ENCODE measurements at regions not wholly inside any gene's neighbourhood (a gene's known extent, or its start where the extent isn't known, plus 50 kb on each side); places are given as distances from the start of the nearest gene placed in this dataset.

DNA sequence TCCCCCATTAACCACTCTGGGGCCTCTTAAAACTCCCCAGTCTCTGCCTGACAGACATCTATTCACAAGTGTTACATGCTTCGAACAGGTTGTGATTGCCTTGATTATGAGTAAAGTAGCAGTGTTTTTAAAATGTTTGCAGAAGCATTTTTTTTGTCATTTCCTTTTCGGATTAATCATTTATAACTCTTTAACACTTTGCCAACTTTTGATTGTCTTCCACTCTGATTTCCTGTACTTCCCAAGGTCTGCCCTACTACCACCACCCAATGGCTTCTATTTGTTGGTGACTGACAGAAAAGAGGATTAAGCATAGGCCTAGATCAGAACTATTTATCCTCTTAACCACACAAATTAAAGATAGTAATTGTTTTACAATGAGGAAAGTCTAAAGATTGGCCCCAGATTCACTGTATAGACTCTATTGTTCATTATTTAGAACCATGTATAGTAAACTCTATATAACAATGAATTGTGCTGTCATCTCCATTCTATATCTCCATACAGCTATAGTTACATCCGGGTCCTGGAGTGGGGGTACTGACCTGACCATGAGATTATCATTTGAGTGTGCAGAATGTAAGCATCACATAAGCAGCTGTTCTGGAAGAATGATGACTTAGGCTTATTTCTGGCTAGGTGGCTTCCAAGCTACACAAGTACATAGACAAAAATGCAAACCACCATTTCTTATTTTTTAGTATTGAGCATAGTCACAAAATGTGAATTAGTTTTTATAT, 110.3 kb upstream of the RBMS1 start:
- Mint-ChIP-seq H3K36me3 (no peaks in the 10 kb centered on the region), H3K4me3 (no peak overlapping the region), H3K4me1 (peaks cover 9% of the 10 kb centered on the region), H3K27me3 (ENCODE audit: low read depth) (no peaks in the 10 kb centered on the region), H3K9me3 (no peaks in the 10 kb centered on the region), H3K27ac (no peak overlapping the region)
- ChIA-PET CTCF (no interaction called here), POLR2A (no interaction called here)
- ATAC-seq (no peak), DNase-seq (ENCODE audit: low spot score) (no peak)
- TF ChIP-seq NFATC4 (CRISPR knock-in tag; IDR thresholded peaks at IDR 0.05) (no peak), RELA (CRISPR knock-in tag; IDR thresholded peaks at IDR 0.05; ENCODE audit: borderline replicate concordance) (no peak), PRRX2 (CRISPR knock-in tag; IDR thresholded peaks at IDR 0.05) (no peak), TCF7 (CRISPR knock-in tag; IDR thresholded peaks at IDR 0.05; ENCODE audit: low read depth) (no peak)
- TF ChIP-seq, protein P1, sequence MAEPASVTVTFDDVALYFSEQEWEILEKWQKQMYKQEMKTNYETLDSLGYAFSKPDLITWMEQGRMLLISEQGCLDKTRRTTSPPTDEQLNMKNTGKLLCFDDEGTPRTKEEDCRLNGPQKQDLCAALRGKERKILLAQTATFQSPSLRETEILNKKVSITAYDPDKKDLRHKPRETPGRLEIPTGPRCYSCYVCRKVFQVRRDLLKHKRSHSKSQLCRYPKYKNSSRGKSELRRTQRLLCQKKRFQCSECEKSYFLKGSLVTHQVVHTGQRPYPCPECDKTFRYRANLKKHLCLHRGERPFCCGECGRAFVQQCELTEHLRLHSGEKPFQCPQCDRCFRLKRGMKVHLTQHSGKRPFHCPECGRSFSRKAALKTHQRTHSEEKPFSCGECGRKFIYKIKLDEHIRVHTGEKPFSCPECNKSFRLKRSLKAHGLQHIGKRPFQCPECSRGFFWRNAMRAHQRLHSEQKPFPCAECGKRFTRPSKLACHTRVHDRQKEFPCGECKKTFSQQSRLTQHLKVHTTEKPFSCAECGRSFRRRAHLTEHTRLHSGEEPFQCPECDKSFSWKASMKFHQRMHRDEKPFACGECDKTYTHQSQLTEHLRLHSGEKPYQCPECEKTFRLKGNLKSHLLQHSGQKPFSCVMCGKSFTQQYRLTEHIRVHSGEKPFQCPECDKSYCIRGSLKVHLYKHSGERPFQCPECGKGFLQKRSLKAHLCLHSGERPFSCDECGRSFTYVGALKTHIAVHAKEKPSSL (CRISPR knock-in tag; conservative IDR thresholded peaks at IDR 0.05): no peak
- TF ChIP-seq, protein P2, sequence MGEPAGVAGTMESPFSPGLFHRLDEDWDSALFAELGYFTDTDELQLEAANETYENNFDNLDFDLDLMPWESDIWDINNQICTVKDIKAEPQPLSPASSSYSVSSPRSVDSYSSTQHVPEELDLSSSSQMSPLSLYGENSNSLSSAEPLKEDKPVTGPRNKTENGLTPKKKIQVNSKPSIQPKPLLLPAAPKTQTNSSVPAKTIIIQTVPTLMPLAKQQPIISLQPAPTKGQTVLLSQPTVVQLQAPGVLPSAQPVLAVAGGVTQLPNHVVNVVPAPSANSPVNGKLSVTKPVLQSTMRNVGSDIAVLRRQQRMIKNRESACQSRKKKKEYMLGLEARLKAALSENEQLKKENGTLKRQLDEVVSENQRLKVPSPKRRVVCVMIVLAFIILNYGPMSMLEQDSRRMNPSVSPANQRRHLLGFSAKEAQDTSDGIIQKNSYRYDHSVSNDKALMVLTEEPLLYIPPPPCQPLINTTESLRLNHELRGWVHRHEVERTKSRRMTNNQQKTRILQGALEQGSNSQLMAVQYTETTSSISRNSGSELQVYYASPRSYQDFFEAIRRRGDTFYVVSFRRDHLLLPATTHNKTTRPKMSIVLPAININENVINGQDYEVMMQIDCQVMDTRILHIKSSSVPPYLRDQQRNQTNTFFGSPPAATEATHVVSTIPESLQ (CRISPR knock-in tag; IDR thresholded peaks at IDR 0.05): no peak

DNA sequence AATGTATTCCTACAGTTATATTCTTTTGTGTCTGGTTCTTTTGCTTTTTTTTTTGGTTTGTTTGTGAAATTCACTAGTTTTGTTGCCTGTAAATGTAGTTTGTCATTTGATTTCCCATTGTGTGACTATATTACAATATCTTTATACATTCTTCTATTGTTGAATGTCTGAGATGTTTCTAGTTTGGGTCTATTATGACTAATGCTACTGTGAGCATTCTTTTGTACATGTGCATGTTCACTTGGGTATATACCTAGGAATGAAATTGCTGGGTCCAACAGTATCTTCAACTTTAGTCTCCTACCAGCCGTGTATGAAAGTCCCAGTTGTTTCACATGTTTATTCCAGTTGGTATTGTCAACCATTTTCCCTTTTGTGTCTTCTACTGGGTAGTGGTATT, 112.7 kb upstream of the RBMS1 start:
- no peaks in the 10 kb centered on the region for H3K27me3 Mint-ChIP-seq (ENCODE audit: low read depth)
- DNase-seq (ENCODE audit: low spot score): no peak
- POLR2A ChIA-PET: no interaction called here

DNA sequence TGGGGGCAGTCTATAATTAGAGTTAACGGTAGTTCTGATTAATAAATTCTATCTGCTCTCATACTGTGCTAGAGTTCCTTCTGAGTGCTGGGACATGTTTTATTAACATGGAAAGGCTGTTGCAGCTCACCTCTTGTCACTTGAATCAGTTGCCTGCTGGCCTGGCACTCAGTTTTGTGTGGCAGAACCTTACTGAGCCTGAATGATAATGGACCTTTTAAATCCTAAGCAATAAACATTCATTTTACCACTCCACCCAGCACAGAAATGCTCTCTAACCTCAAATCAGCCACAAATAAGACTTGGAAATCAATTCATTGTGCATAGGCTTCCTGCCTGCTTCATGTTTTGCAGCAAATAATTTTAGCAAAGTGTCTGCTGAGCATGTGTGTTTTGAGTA, 115.0 kb upstream of the RBMS1 start:
- no peak for TF ChIP-seq JAZF1 (CRISPR knock-in tag; IDR thresholded peaks at IDR 0.05)
- no peak for TF ChIP-seq NR3C1 (CRISPR knock-in tag; conservative IDR thresholded peaks at IDR 0.05; ENCODE audit: low read depth)
- TF ChIP-seq JUN (CRISPR knock-in tag; IDR thresholded peaks at IDR 0.05): no peak
- TF ChIP-seq, protein P3, sequence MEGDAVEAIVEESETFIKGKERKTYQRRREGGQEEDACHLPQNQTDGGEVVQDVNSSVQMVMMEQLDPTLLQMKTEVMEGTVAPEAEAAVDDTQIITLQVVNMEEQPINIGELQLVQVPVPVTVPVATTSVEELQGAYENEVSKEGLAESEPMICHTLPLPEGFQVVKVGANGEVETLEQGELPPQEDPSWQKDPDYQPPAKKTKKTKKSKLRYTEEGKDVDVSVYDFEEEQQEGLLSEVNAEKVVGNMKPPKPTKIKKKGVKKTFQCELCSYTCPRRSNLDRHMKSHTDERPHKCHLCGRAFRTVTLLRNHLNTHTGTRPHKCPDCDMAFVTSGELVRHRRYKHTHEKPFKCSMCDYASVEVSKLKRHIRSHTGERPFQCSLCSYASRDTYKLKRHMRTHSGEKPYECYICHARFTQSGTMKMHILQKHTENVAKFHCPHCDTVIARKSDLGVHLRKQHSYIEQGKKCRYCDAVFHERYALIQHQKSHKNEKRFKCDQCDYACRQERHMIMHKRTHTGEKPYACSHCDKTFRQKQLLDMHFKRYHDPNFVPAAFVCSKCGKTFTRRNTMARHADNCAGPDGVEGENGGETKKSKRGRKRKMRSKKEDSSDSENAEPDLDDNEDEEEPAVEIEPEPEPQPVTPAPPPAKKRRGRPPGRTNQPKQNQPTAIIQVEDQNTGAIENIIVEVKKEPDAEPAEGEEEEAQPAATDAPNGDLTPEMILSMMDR (IDR thresholded peaks at IDR 0.05): no peak
- ChIA-PET CTCF (no interaction called here), POLR2A (no interaction called here)
- H3K36me3 Mint-ChIP-seq: no peaks in the 10 kb centered on the region
- no peaks in the 10 kb centered on the region for H3K27me3 Mint-ChIP-seq (ENCODE audit: low read depth)
- peaks cover 22% of the 10 kb centered on the region for H3K4me1 Mint-ChIP-seq
- no peak overlapping the region; the same call in 1 of the 2 replicates for H3K27ac Mint-ChIP-seq
- DNase-seq (ENCODE audit: low spot score) (no peak), ATAC-seq (no peak)
- H3K9me3 Mint-ChIP-seq: no peaks in the 10 kb centered on the region
- no peak overlapping the region for H3K4me3 Mint-ChIP-seq

More for the DNA sequence above, 112.7 kb upstream of the RBMS1 start:
- no peak for ATAC-seq
- Mint-ChIP-seq H3K36me3 (no peaks in the 10 kb centered on the region), H3K4me1 (peaks cover 16% of the 10 kb centered on the region), H3K9me3 (no peaks in the 10 kb centered on the region), H3K4me3 (no peak overlapping the region), H3K27ac (no peak overlapping the region)
- TF ChIP-seq IRF2 (CRISPR knock-in tag; IDR thresholded peaks at IDR 0.05; ENCODE audit: borderline replicate concordance, low read depth): no peak
- no peak for TF ChIP-seq ZNF671 (CRISPR knock-in tag; IDR thresholded peaks at IDR 0.05)
- TF ChIP-seq ZNF423 (CRISPR knock-in tag; IDR thresholded peaks at IDR 0.05): no peak
- TF ChIP-seq ZNF121 (CRISPR knock-in tag; IDR thresholded peaks at IDR 0.05): no peak
- CTCF ChIA-PET: no interaction called here

DNA sequence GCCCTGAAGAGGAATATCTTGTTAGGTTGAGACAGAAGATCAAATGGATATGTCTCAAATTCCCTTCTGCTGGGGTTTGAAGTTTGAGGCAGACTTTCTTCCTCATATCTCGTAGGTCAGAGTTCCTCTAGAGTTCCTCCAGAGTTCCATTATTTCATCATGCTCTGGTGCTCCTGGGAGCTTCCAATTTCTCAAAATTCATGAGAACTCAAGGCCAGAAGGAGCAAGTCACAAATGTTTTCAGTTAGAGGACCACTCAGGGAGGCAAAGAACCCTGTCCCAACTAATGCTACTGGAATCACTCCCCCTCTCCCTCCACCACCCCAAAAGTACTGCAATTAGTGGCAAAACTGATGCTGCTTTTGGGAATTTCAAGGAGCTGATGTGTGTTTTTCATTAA, 115.7 kb upstream of the RBMS1 start:
- H3K36me3 Mint-ChIP-seq: no peaks in the 10 kb centered on the region
- ATAC-seq (no peak), DNase-seq (ENCODE audit: low spot score) (no peak)
- ChIA-PET POLR2A (no interaction called here), CTCF (no interaction called here)
- H3K27ac Mint-ChIP-seq: no peak overlapping the region
- no peak overlapping the region for H3K4me3 Mint-ChIP-seq
- no peaks in the 10 kb centered on the region for H3K9me3 Mint-ChIP-seq
- no peaks in the 10 kb centered on the region for H3K27me3 Mint-ChIP-seq (ENCODE audit: low read depth)
- H3K4me1 Mint-ChIP-seq: peaks cover 22% of the 10 kb centered on the region
- no peak for TF ChIP-seq GABPB1 (CRISPR knock-in tag; IDR thresholded peaks at IDR 0.05)
- TF ChIP-seq, protein P4, sequence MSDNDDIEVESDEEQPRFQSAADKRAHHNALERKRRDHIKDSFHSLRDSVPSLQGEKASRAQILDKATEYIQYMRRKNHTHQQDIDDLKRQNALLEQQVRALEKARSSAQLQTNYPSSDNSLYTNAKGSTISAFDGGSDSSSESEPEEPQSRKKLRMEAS (CRISPR knock-in tag; IDR thresholded peaks at IDR 0.05): no peak
- TF ChIP-seq, protein P5, sequence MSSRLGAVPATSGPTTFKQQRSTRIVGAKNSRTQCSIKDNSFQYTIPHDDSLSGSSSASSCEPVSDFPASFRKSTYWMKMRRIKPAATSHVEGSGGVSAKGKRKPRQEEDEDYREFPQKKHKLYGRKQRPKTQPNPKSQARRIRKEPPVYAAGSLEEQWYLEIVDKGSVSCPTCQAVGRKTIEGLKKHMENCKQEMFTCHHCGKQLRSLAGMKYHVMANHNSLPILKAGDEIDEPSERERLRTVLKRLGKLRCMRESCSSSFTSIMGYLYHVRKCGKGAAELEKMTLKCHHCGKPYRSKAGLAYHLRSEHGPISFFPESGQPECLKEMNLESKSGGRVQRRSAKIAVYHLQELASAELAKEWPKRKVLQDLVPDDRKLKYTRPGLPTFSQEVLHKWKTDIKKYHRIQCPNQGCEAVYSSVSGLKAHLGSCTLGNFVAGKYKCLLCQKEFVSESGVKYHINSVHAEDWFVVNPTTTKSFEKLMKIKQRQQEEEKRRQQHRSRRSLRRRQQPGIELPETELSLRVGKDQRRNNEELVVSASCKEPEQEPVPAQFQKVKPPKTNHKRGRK (CRISPR knock-in tag; IDR thresholded peaks at IDR 0.05; ENCODE audit: borderline replicate concordance): no peak
- TF ChIP-seq TP53 (CRISPR knock-in tag; IDR thresholded peaks at IDR 0.05): no peak
- TF ChIP-seq FOXK1 (CRISPR knock-in tag; IDR thresholded peaks at IDR 0.05): no peak
- TF ChIP-seq SMAD3 (CRISPR knock-in tag; IDR thresholded peaks at IDR 0.05; ENCODE audit: borderline replicate concordance): no peak
- no peak for TF ChIP-seq SP1 (CRISPR knock-in tag; conservative IDR thresholded peaks at IDR 0.05)
- TF ChIP-seq, protein P6, sequence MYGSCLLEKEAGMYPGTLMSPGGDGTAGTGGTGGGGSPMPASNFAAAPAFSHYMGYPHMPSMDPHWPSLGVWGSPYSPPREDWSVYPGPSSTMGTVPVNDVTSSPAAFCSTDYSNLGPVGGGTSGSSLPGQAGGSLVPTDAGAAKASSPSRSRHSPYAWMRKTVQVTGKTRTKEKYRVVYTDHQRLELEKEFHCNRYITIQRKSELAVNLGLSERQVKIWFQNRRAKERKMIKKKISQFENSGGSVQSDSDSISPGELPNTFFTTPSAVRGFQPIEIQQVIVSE (CRISPR knock-in tag; IDR thresholded peaks at IDR 0.05; ENCODE audit: borderline replicate concordance): no peak
